ENCODE measurements at regions not wholly inside any gene's neighbourhood (a gene's known extent, or its start where the extent isn't known, plus 50 kb on each side); places are given as distances from the start of the nearest gene placed in this dataset.

- Histone ChIP-seq H3K9me3 (peaks cover 0 to 3% (median 0%) of the 10 kb centered on the region in 4 donors), H3K27me3 (no peaks in the 10 kb centered on the region), H3K36me3 (no peaks in the 10 kb centered on the region), H3K4me1 (no peaks in the 10 kb centered on the region), H3K4me3 (no peak overlapping the region), H3K27ac (no peak overlapping the region)
- WGBS, 2 donors: 94% methylated on average over 6 of the region's 6 CpGs
- intact Hi-C loops (cut with DNase I): no loop called here
- DNase-seq: no peak
- TF ChIP-seq, protein P1, sequence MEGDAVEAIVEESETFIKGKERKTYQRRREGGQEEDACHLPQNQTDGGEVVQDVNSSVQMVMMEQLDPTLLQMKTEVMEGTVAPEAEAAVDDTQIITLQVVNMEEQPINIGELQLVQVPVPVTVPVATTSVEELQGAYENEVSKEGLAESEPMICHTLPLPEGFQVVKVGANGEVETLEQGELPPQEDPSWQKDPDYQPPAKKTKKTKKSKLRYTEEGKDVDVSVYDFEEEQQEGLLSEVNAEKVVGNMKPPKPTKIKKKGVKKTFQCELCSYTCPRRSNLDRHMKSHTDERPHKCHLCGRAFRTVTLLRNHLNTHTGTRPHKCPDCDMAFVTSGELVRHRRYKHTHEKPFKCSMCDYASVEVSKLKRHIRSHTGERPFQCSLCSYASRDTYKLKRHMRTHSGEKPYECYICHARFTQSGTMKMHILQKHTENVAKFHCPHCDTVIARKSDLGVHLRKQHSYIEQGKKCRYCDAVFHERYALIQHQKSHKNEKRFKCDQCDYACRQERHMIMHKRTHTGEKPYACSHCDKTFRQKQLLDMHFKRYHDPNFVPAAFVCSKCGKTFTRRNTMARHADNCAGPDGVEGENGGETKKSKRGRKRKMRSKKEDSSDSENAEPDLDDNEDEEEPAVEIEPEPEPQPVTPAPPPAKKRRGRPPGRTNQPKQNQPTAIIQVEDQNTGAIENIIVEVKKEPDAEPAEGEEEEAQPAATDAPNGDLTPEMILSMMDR (IDR thresholded peaks at IDR 0.05): no peak
- TF ChIP-seq EP300 (IDR thresholded peaks at IDR 0.05) (no peak), POLR2AphosphoS5 (IDR thresholded peaks at IDR 0.05) (no peak), POLR2A (IDR thresholded peaks at IDR 0.05) (no peak)
Measured at GRCh38 chr10:36026656-36027390, 384.7 kb upstream of the FZD8 start.

GRCh38 chr10:36026081-36026480 is 384.0 kb upstream of the FZD8 start:
- DNase-seq: no peak
- WGBS, 2 donors: 90 to 93% methylated on average over 6 of the region's 6 CpGs
- H3K9me3 ChIP-seq: peaks cover 0 to 3% (median 0%) of the 10 kb centered on the region in 4 donors

GRCh38 chr10:36023939-36024338 is 381.8 kb upstream of the FZD8 start:
- Histone ChIP-seq H3K27me3 (no peaks in the 10 kb centered on the region), H3K36me3 (no peaks in the 10 kb centered on the region), H3K9me3 (peaks cover 0 to 3% (median 0%) of the 10 kb centered on the region in 4 donors), H3K4me1 (no peaks in the 10 kb centered on the region), H3K4me3 (no peak overlapping the region), H3K27ac (no peak overlapping the region)
- intact Hi-C loops (cut with DNase I): no loop called here
- TF ChIP-seq POLR2A (IDR thresholded peaks at IDR 0.05) (no peak), POLR2AphosphoS5 (IDR thresholded peaks at IDR 0.05) (no peak), EP300 (IDR thresholded peaks at IDR 0.05) (no peak)
- TF ChIP-seq, protein P1 (IDR thresholded peaks at IDR 0.05): no peak
- DNase-seq: no peak

More at GRCh38 chr10:36026081-36026480, 384.0 kb upstream of the FZD8 start:
- H3K4me1 ChIP-seq: no peaks in the 10 kb centered on the region
- no peak for TF ChIP-seq EP300 (IDR thresholded peaks at IDR 0.05)
- TF ChIP-seq POLR2A (IDR thresholded peaks at IDR 0.05): no peak
- no peak for TF ChIP-seq POLR2AphosphoS5 (IDR thresholded peaks at IDR 0.05)
- TF ChIP-seq, protein P1 (IDR thresholded peaks at IDR 0.05): no peak
- no peaks in the 10 kb centered on the region for H3K36me3 ChIP-seq
- intact Hi-C loops (cut with DNase I): no loop called here
- H3K4me3 ChIP-seq: no peak overlapping the region
- H3K27ac ChIP-seq: no peak overlapping the region
- no peaks in the 10 kb centered on the region for H3K27me3 ChIP-seq

GRCh38 chr10:36021096-36021495 is 379.0 kb upstream of the FZD8 start:
- Histone ChIP-seq H3K36me3 (no peaks in the 10 kb centered on the region), H3K4me3 (no peak overlapping the region), H3K4me1 (no peaks in the 10 kb centered on the region), H3K27ac (no peak overlapping the region), H3K9me3 (no peaks in the 10 kb centered on the region), H3K27me3 (no peaks in the 10 kb centered on the region)
- DNase-seq: no peak
- TF ChIP-seq EP300 (IDR thresholded peaks at IDR 0.05): no peak
- no peak for TF ChIP-seq POLR2A (IDR thresholded peaks at IDR 0.05)
- no peak for TF ChIP-seq POLR2AphosphoS5 (IDR thresholded peaks at IDR 0.05)
- TF ChIP-seq, protein P1 (IDR thresholded peaks at IDR 0.05): no peak
- intact Hi-C loops (cut with DNase I): no loop called here
- 0 to 2% methylated on average over 1 of the region's 1 CpG for WGBS, 2 donors

DNA sequence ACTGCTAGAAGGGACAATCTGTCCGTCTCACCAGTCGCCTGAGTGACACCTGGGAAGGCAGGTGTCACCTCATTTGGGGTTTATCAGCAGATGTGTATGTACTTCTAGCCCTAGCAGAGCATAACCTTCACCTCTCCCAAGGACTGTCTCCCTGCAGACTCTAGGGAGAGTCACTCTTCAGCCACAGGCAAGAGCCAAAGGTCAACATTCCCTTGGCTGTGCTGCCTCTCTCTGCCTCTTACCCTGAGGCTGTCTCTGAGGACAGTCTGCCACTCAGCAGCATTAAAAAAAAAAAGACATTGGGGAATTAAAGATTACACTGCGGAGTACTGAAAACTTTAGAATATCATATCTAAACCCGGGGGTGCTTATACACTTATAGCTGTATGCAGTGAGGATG is 377.7 kb upstream of the FZD8 start:
- Histone ChIP-seq H3K36me3 (no peaks in the 10 kb centered on the region), H3K4me3 (no peak overlapping the region), H3K27ac (no peak overlapping the region), H3K4me1 (no peaks in the 10 kb centered on the region), H3K27me3 (no peaks in the 10 kb centered on the region), H3K9me3 (no peaks in the 10 kb centered on the region)
- TF ChIP-seq POLR2A (IDR thresholded peaks at IDR 0.05) (no peak), POLR2AphosphoS5 (IDR thresholded peaks at IDR 0.05) (no peak), EP300 (IDR thresholded peaks at IDR 0.05) (no peak)
- TF ChIP-seq, protein P1 (IDR thresholded peaks at IDR 0.05): no peak
- DNase-seq: no peak
- WGBS, 2 donors: 88 to 90% methylated on average over 4 of the region's 4 CpGs
- intact Hi-C loops (cut with DNase I): no loop called here
